AG04449 (cell line): ENCODE measurements at regions not wholly inside any gene's neighbourhood (a gene's known extent, or its start where the extent isn't known, plus 50 kb on each side); places are given as distances from the start of the nearest gene placed in this dataset.

Experiments used
- CTCF ChIA-PET: fragments of 350-600 bp; formaldehyde crosslinking; extraction: SDS; loops from one replicate; lab custom pipeline; 2021; ENCODE audit warnings: antibody characterized with exemption; lab: Yijun Ruan, JAX
- POLR2A ChIA-PET: fragments of 400-600, 350-600 bp; formaldehyde crosslinking; extraction: SDS; loops from one replicate; lab custom pipeline; 2020; ENCODE audit warnings: antibody characterized with exemption, inconsistent platforms; lab: Yijun Ruan, JAX
- DNase-seq: peaks from one replicate; pipeline ENCODE4 v3.0.0-alpha.2; 2010; ENCODE audit warnings: low read depth, low spot score
- H3K4me3 ChIP-seq: 2 replicates; pipeline ENCODE4 v1.5.1; 2011; ENCODE audit warnings: low read depth, mild to moderate bottlenecking, control low read depth, low read length
- TF ChIP-seq, protein P1 (sequence below): IDR thresholded peaks from one replicate; pipeline ENCODE4 v1.5.1; 2011; ENCODE audit warnings: mild to moderate bottlenecking, moderate library complexity, low read length, control low read depth, inconsistent platforms; ENCODE audit not compliant: insufficient read depth; ENCODE audit errors: missing control alignments

- no peak overlapping the region for H3K4me3 ChIP-seq
- TF ChIP-seq, protein P1, sequence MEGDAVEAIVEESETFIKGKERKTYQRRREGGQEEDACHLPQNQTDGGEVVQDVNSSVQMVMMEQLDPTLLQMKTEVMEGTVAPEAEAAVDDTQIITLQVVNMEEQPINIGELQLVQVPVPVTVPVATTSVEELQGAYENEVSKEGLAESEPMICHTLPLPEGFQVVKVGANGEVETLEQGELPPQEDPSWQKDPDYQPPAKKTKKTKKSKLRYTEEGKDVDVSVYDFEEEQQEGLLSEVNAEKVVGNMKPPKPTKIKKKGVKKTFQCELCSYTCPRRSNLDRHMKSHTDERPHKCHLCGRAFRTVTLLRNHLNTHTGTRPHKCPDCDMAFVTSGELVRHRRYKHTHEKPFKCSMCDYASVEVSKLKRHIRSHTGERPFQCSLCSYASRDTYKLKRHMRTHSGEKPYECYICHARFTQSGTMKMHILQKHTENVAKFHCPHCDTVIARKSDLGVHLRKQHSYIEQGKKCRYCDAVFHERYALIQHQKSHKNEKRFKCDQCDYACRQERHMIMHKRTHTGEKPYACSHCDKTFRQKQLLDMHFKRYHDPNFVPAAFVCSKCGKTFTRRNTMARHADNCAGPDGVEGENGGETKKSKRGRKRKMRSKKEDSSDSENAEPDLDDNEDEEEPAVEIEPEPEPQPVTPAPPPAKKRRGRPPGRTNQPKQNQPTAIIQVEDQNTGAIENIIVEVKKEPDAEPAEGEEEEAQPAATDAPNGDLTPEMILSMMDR: no peak
- CTCF ChIA-PET: no interaction called here
- no peak for DNase-seq
- POLR2A ChIA-PET: no interaction called here
These were observed 476.4 kb downstream of the SOX5 start for GRCh38 chr12:23473071-23473470.

GRCh38 chr12:23474438-23474976 is 475.0 kb downstream of the SOX5 start:
- no peak overlapping the region for H3K4me3 ChIP-seq
- ChIA-PET CTCF (no interaction called here), POLR2A (no interaction called here)
- no peak for DNase-seq
- TF ChIP-seq, protein P1: no peak
